Right hindlimb (tissue), 1 donor: ENCODE measurements at regions not wholly inside any gene's neighbourhood (a gene's known extent, or its start where the extent isn't known, plus 50 kb on each side); places are given as distances from the start of the nearest gene placed in this dataset.

ENCODE experiments used
- DNase-seq: peaks from one replicate; pipeline ENCODE4 v3.0.0-alpha.2; 2018

GRCh38 chr2:200013906-200014305, 58.5 kb downstream of the MAIP1 start:
- no peak for DNase-seq

DNA sequence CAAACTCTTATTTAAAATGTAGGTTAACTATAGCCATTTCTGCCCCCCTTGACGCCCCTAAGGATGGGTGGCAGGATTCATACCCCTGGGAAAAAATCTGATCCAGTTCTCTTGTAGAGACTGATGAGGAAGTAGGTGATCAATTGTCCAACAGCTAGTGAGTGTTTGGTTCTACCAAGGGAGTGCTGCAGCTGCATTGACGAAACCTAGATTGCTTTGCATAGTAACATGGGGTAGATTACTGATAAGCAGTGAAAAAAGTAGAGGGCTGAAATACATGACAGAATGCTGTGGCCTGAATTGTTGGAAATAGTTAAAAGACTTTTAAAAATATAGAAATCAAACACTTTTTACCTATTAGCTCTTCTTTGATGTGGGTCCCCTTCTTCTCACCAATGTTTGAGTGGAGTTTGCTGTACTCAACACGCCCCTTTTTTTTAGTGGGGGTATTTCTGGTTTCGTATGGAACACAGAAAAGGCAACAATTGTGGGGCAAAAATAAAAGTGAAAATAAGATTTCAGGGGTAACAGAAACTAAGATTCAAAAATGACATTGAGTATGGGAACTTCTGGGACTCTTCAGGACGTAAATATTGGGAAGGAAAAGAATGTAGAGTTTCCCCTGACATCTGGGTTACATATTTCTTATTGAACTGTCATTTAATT, 66.2 kb downstream of the MAIP1 start:
- no peak for DNase-seq

DNA sequence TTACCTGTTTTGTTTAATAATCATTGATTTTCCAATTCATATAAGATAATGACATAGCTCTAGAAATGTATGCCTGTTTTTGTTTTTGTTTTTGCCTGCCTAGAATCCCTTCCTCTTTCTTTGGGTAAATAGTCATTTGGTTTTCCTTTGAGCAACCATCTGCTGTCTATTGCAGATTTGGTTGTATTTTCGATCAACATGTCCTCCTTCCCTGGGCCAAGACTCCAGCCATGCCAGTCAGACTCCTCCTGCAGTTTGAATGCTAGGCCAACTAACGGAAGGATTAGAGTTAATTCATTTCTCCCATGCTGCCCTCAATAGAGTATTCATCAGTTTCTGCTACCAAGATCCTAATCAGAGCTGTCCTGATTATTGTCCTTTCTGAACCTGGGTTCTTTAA, 67.1 kb downstream of the MAIP1 start:
- no peak for DNase-seq

DNA sequence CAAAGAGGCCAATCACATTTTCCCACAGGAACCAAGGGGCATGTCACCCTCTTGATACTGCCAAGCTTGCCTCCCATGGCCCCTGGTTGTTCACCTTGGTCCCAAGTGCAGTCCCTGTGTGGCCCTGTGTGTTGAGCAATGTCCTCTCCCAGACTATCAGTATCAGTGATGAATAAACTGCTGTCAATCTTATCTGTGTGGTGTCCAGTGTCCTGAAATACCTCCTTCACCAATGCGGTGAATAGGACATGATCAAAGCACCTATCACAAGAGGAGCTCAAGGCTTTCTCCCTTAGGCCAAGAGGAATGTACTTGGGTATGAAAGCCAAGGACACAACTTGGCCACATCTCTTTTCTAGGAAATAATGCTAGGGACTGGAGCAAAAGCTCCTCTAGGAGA, 68.2 kb downstream of the MAIP1 start:
- DNase-seq, result no peak

DNA sequence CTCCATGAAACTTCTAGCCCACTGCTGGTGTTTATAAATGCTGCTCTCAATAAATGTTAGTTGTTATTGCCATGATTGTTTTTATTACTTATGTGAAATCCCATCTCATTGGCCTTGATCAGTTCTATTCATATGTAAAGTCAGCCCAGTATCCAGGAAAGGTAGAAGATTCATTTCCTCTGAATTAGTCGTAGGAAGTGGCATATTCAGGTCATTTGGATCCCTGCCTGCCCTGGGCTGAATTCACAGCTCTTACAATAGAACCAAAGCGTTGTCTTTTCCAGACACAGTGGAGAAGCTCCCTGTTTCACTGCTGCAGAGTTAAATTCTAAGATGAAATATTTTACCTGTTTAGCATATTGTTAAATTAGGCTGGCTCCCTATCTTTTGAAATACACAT, 70.3 kb downstream of the MAIP1 start:
- DNase-seq, result no peak

DNA sequence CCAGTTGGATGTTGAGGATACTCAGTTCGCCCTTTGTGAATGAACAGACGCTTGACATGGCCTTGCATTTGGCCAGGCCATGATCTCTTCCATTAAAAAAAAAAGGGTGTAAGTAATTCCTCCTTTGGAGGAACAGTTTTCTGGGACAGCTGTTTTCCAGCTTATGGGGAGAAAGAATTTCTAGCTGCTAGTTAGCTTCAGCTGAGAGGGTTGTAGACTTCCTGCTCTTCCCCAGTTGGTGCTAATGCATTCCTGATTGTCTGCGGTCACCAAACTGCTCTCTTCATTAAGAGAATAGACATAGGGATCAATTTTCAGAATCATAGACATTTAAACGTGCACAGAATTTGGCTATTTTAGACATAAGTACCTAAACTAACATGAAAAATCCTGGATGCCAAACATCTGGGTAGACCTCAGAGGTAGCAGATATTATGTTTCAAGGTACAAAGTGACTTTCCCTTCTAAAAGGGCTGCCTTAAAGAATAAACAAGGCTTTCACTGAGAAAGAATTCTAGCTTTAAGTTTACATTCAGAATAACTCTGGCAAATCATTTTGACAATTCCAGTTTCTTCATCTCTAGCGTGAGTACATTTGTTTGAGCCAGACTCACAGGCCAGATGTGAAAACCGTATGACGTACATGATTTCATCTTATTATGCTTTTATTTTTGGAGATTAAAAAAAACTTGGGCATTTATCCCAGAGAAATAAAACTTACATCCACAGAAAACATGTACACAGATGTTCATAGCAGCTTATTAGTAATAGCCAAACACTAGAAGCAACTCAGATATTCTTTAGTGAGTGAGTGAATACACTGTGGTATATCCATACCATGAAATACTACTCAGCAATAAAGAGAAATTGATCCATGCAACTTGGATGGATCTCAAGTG, 71.2 kb downstream of the MAIP1 start:
- DNase-seq, result peak; percentile 54

- no peak for DNase-seq
Observed at GRCh38 chr2:200028998-200029397, 73.6 kb downstream of the MAIP1 start.

- DNase-seq, result no peak
Observed at GRCh38 chr2:200032895-200033294, 77.5 kb downstream of the MAIP1 start.

DNA sequence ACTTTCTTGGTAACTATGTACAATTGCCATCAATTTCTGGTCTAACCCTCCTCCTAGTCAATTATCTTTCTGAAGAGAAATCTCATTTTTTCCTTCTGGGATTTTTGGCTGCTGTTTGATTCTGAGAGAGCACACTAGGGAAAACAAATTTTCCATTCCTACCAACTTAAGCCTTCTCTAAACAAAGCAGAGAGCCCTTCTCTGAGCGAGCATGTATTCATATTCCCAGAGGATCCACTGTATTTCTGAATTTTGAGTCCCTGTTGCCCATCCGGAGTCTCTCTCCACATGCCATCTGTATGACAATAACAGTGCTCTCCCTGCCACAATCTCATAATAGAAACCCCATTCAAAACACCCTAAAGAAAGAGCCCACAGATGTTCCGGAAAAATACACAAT, 78.5 kb downstream of the MAIP1 start:
- DNase-seq, result no peak

GRCh38 chr2:200034816-200035215, 79.4 kb downstream of the MAIP1 start:
- DNase-seq, result no peak

- peak; percentile 63 for DNase-seq
Observed at GRCh38 chr2:200039724-200040650, 84.6 kb downstream of the MAIP1 start.

DNA sequence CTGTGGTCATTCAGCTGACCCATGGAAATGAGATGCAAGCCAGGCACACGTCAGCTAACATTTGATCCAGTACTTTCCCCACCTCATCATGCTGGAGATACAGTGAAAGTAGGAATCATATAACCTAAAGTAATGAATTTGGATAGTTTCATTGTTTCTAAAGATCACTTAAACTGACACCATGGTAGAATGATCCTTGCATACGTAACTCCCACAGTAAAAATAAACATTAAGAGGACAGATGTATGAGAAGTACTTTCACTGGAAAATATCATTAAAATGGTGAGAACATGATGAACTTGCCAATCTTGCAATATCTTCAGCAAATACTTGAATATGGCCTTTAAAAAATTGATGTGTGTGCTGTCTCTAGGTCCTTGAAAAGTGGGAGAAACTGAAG, 85.4 kb downstream of the MAIP1 start:
- DNase-seq, result no peak

- DNase-seq, result no peak
Observed at GRCh38 chr2:200041639-200042038, 86.3 kb downstream of the MAIP1 start.

DNA sequence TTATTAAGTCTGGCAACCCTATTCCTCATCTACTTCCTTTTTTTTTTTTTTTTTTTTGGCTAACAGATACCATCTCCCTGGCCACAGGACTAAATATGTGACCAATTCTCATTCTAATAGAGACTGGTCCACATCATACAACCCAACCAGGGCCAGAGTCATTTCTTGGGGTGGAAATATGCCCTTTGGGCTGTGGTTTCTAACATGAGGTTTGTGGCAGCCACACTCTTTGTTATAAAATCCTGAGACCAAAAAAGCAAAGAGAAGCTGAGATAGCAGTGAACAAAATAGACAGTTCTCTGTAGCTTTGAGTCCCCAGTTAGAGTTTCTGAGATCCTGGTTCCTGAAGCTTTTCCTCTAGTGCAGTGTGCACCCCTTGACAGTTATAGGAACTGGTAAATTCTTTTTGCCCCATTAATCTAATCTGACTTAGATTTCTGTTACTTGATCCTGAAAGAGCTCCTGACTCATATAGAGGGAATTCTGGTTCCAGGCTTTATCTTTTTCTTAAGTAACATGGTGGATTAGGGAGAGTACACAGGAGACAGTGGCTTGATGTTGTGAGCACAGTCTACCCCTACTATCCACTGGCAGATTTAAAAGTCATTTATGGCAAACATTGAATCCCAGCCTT, 86.8 kb downstream of the MAIP1 start:
- DNase-seq, result no peak

DNA sequence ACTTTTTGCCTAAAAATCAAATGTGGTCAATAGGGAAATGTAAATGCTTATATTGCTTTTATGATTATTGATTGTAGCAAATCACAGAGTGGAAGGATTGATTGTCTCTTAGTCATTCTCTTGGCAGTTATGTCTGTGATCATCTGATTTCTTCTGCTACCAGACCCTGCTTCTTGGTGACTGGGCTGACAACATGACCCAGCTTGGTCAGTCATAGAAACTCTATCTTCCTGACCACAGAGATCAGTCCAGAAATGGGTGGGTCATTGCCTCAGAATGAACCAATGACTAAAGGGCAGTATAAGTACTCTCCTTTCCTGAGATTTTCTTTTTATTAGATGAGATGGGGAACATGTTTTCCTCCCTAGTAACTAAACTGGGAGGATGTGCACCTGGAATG, 87.6 kb downstream of the MAIP1 start:
- no peak for DNase-seq

GRCh38 chr2:200044453-200044852, 89.1 kb downstream of the MAIP1 start:
- no peak for DNase-seq

- no peak for DNase-seq
Observed at GRCh38 chr2:200048421-200048820, 93.0 kb downstream of the MAIP1 start.

DNA sequence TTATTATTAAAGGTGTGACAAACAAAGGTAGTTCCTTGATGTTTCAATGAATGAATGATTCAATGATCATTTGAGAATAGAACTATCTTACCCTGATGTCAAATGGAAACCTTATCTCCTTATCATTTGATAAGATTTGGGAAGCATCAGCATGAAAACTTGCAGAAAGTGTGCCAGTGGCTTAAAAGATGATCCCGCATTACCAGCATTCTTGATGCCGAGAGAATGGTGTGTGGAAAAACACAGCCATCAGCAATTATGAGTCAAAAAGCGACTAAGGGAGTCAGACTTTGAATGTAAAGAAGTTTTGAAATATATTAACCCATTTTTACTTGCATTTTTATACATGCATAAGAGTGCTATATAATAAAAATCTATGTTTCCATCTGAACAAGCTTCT, 93.7 kb downstream of the MAIP1 start:
- no peak for DNase-seq

- no peak for DNase-seq
Observed at GRCh38 chr2:200050921-200051610, 95.7 kb downstream of the MAIP1 start.

GRCh38 chr2:200051611-200051945, 96.2 kb downstream of the MAIP1 start:
- DNase-seq, result no peak

DNA sequence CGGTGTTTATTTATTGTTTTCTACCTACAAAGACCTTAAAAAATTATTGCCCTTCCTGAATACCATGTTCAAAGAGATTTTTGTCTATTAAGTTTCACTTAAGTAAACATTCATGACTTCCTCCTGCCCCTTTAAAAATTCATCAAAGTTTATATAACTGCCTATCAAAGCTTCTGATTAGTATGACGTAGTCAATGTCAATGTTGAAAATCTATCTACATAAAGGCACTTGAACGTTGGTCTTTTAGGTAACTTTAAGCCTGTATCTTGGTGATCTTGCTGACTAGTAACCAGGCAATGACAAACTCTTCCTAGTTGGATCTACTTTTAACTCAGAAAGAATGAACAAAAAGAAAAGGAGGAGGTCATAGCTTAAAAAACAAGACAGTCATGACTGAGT, 97.2 kb downstream of the MAIP1 start:
- no peak for DNase-seq
